A673 (cell line): ENCODE measurements at regions not wholly inside any gene's neighbourhood (a gene's known extent, or its start where the extent isn't known, plus 50 kb on each side); places are given as distances from the start of the nearest gene placed in this dataset.

ENCODE experiments used
- EZH2 ChIP-seq: fragments of 200-600 bp; sonication (generic); IDR thresholded peaks from 2 replicates; pipeline ENCODE4 v1.6.1; 2017; ENCODE audit warnings: borderline replicate concordance, low read depth, mild to moderate bottlenecking, mixed read lengths, antibody characterized with exemption, low read length; ENCODE audit not compliant: poor library complexity, severe bottlenecking
- TF ChIP-seq, protein P1 (sequence below): fragments of 300-800, 200-600 bp; sonication (generic); conservative IDR thresholded peaks from 2 replicates; pipeline ENCODE4 v1.5.1; 2017; ENCODE audit warnings: low read depth, mild to moderate bottlenecking, antibody characterized with exemption, low read length, moderate library complexity, mixed read lengths

DNA sequence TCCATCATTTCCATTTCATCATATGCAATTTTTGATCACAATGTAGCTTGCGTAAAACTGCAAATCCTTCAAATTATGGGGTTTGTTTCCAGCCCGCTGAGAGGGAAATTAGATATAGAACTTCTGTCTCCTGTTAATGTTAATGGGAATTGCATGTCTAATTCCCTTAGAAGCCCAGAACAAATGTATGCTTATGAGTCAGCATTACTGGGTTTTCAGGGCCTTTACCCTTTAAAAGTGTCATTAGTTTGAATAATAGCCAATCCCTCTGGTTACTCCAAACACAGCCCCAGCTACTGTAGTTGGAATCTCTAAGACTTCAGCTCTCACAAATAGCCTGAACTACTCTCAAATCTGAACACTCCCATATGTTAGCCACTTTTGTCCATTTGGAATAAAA, 439.4 kb downstream of the C3orf38 start:
- TF ChIP-seq, protein P1, sequence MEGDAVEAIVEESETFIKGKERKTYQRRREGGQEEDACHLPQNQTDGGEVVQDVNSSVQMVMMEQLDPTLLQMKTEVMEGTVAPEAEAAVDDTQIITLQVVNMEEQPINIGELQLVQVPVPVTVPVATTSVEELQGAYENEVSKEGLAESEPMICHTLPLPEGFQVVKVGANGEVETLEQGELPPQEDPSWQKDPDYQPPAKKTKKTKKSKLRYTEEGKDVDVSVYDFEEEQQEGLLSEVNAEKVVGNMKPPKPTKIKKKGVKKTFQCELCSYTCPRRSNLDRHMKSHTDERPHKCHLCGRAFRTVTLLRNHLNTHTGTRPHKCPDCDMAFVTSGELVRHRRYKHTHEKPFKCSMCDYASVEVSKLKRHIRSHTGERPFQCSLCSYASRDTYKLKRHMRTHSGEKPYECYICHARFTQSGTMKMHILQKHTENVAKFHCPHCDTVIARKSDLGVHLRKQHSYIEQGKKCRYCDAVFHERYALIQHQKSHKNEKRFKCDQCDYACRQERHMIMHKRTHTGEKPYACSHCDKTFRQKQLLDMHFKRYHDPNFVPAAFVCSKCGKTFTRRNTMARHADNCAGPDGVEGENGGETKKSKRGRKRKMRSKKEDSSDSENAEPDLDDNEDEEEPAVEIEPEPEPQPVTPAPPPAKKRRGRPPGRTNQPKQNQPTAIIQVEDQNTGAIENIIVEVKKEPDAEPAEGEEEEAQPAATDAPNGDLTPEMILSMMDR: no peak
- no peak for TF ChIP-seq EZH2
